ENCODE measurements at regions not wholly inside any gene's neighbourhood (a gene's known extent, or its start where the extent isn't known, plus 50 kb on each side); places are given as distances from the start of the nearest gene placed in this dataset.

DNA sequence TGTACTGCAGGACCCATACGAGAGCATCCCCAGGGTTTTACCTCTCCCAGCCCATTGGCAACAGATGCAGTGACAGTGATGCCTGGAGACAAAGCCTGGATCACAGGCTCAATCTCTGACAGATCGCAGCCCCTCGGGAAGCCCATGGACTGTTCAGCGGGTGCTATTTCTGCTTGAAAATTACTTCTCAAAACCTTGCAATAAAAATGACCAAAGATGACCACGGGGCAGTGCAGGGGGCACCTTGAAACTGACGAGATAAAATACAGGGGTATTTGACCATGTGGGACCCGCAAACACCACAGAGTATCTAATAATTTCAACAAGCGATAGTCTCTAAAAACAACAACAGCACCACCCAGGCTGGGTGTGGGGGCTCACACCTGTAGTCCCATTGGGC lies 118.3 kb downstream of the C16orf95 start:
- WGBS (ENCODE audit: insufficient coverage, insufficient read length), result no CpG with 5 or more reads among the region's 8 CpGs
- DNase-seq (ENCODE audit: low read depth, low spot score), result no peak
- Histone ChIP-seq H3K36me3 (ENCODE audit: control insufficient read depth, insufficient read depth, low read length) (no peaks in the 10 kb centered on the region), H3K27me3 (ENCODE audit: control insufficient read depth, insufficient read depth, low read length) (no peaks in the 10 kb centered on the region), H3K4me1 (ENCODE audit: control insufficient read depth, insufficient read depth, low read length) (no peaks in the 10 kb centered on the region), H3K4me3 (ENCODE audit: low read length) (no peak overlapping the region), H3K9me3 (ENCODE audit: control insufficient read depth, insufficient read depth, low read length) (no peaks in the 10 kb centered on the region), H3K27ac (ENCODE audit: low read length) (no peak overlapping the region)

DNA sequence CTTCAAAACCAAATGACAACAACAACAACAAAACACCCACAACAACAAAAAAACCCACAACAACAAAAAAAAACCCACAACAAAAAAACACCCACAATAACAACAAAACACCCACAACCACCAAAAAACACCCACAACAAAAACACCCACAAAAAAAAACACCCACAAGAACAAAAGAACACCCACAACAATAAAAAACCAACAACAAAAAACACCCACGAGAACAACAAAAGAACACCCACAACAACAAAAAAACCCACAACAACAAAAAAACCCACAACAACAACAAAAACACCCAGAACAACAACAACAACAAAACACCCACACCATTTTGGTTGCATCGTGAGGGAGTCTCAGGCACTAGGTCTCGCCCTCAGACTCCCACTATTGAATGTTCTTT lies 117.8 kb downstream of the C16orf95 start:
- H3K4me1 ChIP-seq (ENCODE audit: control insufficient read depth, insufficient read depth, low read length), result no peaks in the 10 kb centered on the region
- no peaks in the 10 kb centered on the region for H3K9me3 ChIP-seq (ENCODE audit: control insufficient read depth, insufficient read depth, low read length)
- no peak overlapping the region for H3K4me3 ChIP-seq (ENCODE audit: low read length)
- DNase-seq (ENCODE audit: low read depth, low spot score), result no peak
- 100% methylated on average over 1 of the region's 3 CpGs for WGBS (ENCODE audit: insufficient coverage, insufficient read length)
- H3K27me3 ChIP-seq (ENCODE audit: control insufficient read depth, insufficient read depth, low read length), result no peaks in the 10 kb centered on the region
- H3K27ac ChIP-seq (ENCODE audit: low read length), result no peak overlapping the region
- H3K36me3 ChIP-seq (ENCODE audit: control insufficient read depth, insufficient read depth, low read length), result no peaks in the 10 kb centered on the region

DNA sequence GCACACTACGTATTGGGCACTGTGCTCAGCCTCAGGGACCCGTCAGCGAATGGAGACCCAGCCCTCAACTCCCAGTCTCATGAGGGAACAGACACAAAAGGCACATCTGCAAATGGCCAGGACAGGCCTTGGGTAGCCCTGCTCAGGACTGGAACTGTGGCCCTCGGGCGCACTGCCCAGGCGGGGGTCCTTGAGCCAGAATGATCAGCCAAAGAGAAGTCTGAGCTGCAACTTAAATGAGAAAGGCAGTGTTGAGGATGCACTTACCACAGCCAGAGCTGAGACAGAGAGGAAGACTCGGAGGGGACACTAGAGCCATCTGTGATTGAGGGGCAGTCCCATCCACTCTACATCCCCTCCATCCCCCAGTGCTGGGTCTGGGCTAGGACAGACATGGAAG lies 117.3 kb downstream of the C16orf95 start:
- WGBS (ENCODE audit: insufficient coverage, insufficient read length), result no CpG with 5 or more reads among the region's 7 CpGs
- DNase-seq (ENCODE audit: low read depth, low spot score), result no peak
- Histone ChIP-seq H3K36me3 (ENCODE audit: control insufficient read depth, insufficient read depth, low read length) (no peaks in the 10 kb centered on the region), H3K9me3 (ENCODE audit: control insufficient read depth, insufficient read depth, low read length) (no peaks in the 10 kb centered on the region), H3K27ac (ENCODE audit: low read length) (no peak overlapping the region), H3K4me1 (ENCODE audit: control insufficient read depth, insufficient read depth, low read length) (no peaks in the 10 kb centered on the region), H3K4me3 (ENCODE audit: low read length) (no peak overlapping the region), H3K27me3 (ENCODE audit: control insufficient read depth, insufficient read depth, low read length) (no peaks in the 10 kb centered on the region)

DNA sequence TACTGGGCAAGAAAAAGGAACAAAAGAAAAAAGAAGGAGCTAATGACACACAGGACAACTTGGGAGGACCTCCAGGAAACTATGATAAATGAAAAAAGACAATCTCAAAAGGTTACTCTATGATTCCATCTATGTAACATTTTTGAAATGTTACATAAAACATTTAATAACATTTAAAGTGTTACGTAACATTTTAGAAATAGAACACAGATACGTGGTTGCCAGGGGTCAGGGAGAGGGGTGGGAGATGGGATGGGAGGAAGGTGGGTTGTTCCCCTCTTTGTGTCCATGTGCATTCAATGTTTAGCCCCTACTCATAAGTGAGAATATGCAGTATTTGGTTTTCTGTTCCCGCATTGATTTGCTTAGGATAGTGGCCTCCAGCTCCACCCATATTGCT lies 116.6 kb downstream of the C16orf95 start:
- no peak overlapping the region for H3K27ac ChIP-seq (ENCODE audit: low read length)

DNA sequence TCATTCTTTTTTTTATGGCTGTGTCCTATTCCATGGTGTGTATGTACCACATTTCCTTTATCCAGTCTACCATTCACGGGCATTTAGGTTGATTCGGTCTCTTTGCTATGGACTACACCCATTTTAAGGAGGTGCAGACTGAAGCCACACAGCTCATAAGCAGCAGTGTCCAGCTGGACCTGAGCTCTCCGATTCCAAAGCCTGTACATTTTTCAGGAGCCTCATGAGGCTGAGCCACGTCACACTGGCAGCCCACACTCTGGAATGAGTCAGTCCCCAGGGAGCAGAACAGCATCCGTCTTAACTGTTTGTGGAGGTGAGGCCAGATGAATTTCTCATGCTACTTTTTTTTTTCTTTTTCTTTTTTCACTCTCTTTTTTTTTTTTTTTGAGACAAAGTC lies 116.1 kb downstream of the C16orf95 start:
- WGBS (ENCODE audit: insufficient coverage, insufficient read length), result no CpG with 5 or more reads among the region's 5 CpGs
- H3K9me3 ChIP-seq (ENCODE audit: control insufficient read depth, insufficient read depth, low read length), result no peaks in the 10 kb centered on the region
- no peaks in the 10 kb centered on the region for H3K36me3 ChIP-seq (ENCODE audit: control insufficient read depth, insufficient read depth, low read length)
- H3K27ac ChIP-seq (ENCODE audit: low read length), result no peak overlapping the region
- H3K27me3 ChIP-seq (ENCODE audit: control insufficient read depth, insufficient read depth, low read length), result no peaks in the 10 kb centered on the region
- no peak overlapping the region for H3K4me3 ChIP-seq (ENCODE audit: low read length)
- no peaks in the 10 kb centered on the region for H3K4me1 ChIP-seq (ENCODE audit: control insufficient read depth, insufficient read depth, low read length)
- no peak for DNase-seq (ENCODE audit: low read depth, low spot score)

More for the DNA sequence above, 116.6 kb downstream of the C16orf95 start:
- DNase-seq (ENCODE audit: low read depth, low spot score), result no peak
- no peak overlapping the region for H3K4me3 ChIP-seq (ENCODE audit: low read length)
- H3K27me3 ChIP-seq (ENCODE audit: control insufficient read depth, insufficient read depth, low read length), result no peaks in the 10 kb centered on the region
- WGBS (ENCODE audit: insufficient coverage, insufficient read length), result no CpG with 5 or more reads among the region's 3 CpGs
- H3K36me3 ChIP-seq (ENCODE audit: control insufficient read depth, insufficient read depth, low read length), result no peaks in the 10 kb centered on the region
- no peaks in the 10 kb centered on the region for H3K9me3 ChIP-seq (ENCODE audit: control insufficient read depth, insufficient read depth, low read length)
- no peaks in the 10 kb centered on the region for H3K4me1 ChIP-seq (ENCODE audit: control insufficient read depth, insufficient read depth, low read length)

DNA sequence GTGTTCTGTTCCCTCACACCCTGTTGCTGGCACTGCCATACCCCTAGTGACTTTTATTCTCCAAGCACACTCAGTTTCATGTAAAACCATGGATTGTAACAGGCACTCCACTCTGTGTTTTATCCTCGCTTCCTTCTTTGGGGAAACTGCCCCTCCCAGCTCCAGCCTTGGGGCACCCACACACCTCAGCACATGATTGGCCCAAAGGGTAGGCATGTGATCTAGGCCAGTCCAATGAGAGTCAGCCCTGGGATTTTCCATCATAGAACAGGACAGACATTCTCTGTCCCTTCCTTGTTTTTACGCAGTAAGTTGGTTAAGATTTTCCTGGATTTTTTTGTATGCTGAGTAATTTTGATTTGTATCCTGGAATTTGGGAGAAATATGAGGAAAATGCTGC lies 115.4 kb downstream of the C16orf95 start:
- DNase-seq (ENCODE audit: low read depth, low spot score), result no peak
- WGBS (ENCODE audit: insufficient coverage, insufficient read length), result no CpG with 5 or more reads among the region's 2 CpGs
- H3K4me3 ChIP-seq (ENCODE audit: low read length), result no peak overlapping the region
- no peaks in the 10 kb centered on the region for H3K36me3 ChIP-seq (ENCODE audit: control insufficient read depth, insufficient read depth, low read length)
- no peaks in the 10 kb centered on the region for H3K4me1 ChIP-seq (ENCODE audit: control insufficient read depth, insufficient read depth, low read length)
- no peaks in the 10 kb centered on the region for H3K9me3 ChIP-seq (ENCODE audit: control insufficient read depth, insufficient read depth, low read length)
- H3K27ac ChIP-seq (ENCODE audit: low read length), result no peak overlapping the region
- H3K27me3 ChIP-seq (ENCODE audit: control insufficient read depth, insufficient read depth, low read length), result no peaks in the 10 kb centered on the region

DNA sequence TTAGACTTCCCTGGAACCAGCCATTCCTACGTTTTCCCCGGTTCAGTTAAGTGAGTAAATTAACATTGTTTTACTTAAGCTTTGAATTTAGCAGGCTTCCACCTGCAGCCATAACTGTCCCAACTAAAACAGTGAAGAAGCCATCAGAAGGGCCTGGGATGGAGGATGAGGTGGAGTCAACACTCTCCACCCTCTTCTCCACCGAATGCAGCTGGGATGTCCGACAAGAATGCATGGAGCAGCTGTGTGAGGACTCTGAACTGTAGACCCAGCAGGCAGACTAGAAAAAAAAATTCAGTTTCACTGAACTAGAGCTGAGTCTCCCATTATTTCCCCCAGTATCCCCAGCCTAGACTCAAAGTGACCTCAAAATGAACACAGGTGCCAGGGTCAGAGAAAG lies 114.8 kb downstream of the C16orf95 start:
- H3K4me1 ChIP-seq (ENCODE audit: control insufficient read depth, insufficient read depth, low read length), result no peaks in the 10 kb centered on the region
- no peaks in the 10 kb centered on the region for H3K27me3 ChIP-seq (ENCODE audit: control insufficient read depth, insufficient read depth, low read length)
- no peak overlapping the region for H3K27ac ChIP-seq (ENCODE audit: low read length)
- no peak for DNase-seq (ENCODE audit: low read depth, low spot score)
- H3K9me3 ChIP-seq (ENCODE audit: control insufficient read depth, insufficient read depth, low read length), result no peaks in the 10 kb centered on the region
- H3K36me3 ChIP-seq (ENCODE audit: control insufficient read depth, insufficient read depth, low read length), result no peaks in the 10 kb centered on the region
- WGBS (ENCODE audit: insufficient coverage, insufficient read length), result no CpG with 5 or more reads among the region's 4 CpGs
- H3K4me3 ChIP-seq (ENCODE audit: low read length), result no peak overlapping the region

DNA sequence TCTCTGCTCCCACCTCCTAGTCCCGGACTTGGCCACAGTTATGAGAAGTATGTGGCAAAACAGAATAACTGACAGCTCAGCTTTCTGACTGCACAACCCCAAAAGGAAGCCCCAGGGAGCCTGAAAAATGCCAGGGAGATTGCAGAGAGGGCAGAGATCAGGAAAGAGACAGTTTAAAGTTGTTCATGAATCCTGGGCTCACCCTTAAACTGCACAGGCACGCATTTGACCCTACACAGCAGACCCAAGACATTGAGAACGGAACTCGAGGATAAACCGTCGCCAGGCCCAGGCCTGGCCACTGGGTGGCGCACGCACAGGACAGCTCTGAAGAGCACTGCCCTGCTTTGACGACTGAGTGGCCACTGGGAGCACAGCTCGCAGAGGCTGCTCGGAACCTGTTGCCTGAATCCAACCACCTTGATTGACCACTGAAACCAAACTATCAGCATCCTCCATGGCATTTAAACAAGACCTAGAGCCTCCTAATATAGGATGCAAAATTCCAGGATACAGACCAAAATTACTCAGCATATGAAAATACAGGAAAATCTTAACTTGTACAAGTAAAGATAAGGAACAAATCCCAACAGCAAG lies 114.0 kb downstream of the C16orf95 start:
- peak; percentile 66 for DNase-seq (ENCODE audit: low read depth, low spot score)
- Histone ChIP-seq H3K4me3 (ENCODE audit: low read length) (no peak overlapping the region), H3K9me3 (ENCODE audit: control insufficient read depth, insufficient read depth, low read length) (no peaks in the 10 kb centered on the region), H3K36me3 (ENCODE audit: control insufficient read depth, insufficient read depth, low read length) (no peaks in the 10 kb centered on the region), H3K27me3 (ENCODE audit: control insufficient read depth, insufficient read depth, low read length) (no peaks in the 10 kb centered on the region), H3K27ac (ENCODE audit: low read length) (no peak overlapping the region), H3K4me1 (ENCODE audit: control insufficient read depth, insufficient read depth, low read length) (0 out of 2 replicates have a peak, but pooled peaks cover 2% of the 10 kb centered on the region)
- WGBS (ENCODE audit: insufficient coverage, insufficient read length), result no CpG with 5 or more reads among the region's 11 CpGs

DNA sequence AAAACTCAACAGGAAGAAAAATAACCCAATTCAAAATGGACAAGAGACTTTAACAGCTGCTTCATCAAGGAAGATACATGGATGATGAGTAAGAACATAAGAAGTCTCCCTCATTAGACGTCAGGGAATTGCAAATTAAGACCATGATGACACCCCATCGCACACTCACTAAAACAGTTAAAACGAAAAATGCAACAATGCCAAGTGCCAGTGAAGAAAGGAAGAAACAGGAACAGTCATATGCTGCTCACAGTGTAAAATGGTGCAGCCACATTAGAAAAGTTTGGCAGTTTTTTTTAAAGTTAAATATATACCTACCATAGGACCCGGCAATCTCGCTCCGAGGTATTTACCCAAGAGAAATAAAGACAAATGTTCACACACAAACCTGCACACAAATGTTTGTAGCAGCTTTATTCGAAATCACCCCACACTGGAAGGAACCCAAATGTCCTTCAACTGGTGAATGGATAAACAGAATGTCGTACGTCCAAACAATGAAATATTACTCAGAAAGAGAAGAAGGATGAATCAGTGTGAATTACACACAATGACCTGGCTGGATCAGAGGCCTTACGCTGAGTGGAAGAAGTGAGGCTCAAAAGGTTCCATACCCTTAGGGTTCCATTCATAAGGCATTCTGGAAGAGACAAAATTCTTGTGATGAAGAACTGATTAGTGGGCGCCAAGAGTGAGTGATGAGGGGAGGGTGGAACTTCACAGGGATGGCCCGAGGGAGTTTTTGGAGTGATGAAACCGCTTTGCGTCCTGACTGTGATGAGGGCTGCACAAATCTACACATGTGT lies 110.3 kb downstream of the C16orf95 start:
- H3K27ac ChIP-seq (ENCODE audit: low read length), result no peak overlapping the region
- 0 out of 2 replicates have a peak, but pooled peaks cover 2% of the 10 kb centered on the region for H3K4me1 ChIP-seq (ENCODE audit: control insufficient read depth, insufficient read depth, low read length)
- no peaks in the 10 kb centered on the region for H3K27me3 ChIP-seq (ENCODE audit: control insufficient read depth, insufficient read depth, low read length)
- no CpG with 5 or more reads among the region's 14 CpGs for WGBS (ENCODE audit: insufficient coverage, insufficient read length)
- no peak overlapping the region for H3K4me3 ChIP-seq (ENCODE audit: low read length)
- H3K36me3 ChIP-seq (ENCODE audit: control insufficient read depth, insufficient read depth, low read length), result no peaks in the 10 kb centered on the region
- H3K9me3 ChIP-seq (ENCODE audit: control insufficient read depth, insufficient read depth, low read length), result no peaks in the 10 kb centered on the region
- DNase-seq (ENCODE audit: low read depth, low spot score), result no peak

DNA sequence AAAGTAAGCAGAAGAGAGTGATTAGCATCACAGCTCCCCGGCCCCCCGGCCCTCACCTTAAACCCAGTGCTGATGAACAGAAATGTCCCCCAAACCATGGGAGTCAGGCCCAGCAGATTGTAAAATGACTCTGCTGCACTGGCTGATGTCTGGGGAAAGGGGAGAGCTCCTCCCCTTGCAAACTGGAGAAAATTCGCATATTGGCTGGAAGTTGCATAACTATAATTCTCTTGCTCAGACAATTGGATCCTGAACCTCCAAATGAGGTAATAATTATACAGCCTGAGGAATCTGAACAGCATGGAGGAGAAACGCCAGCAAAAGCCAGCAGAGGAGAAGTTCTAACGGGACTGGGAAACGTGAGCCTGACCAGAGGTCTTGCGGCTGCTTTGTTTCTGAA lies 109.7 kb downstream of the C16orf95 start:
- WGBS (ENCODE audit: insufficient coverage, insufficient read length), result no CpG with 5 or more reads among the region's 7 CpGs
- no peak overlapping the region for H3K27ac ChIP-seq (ENCODE audit: low read length)

More for the DNA sequence above, 109.7 kb downstream of the C16orf95 start:
- DNase-seq (ENCODE audit: low read depth, low spot score), result no peak
- no peak overlapping the region for H3K4me3 ChIP-seq (ENCODE audit: low read length)
- no peaks in the 10 kb centered on the region for H3K9me3 ChIP-seq (ENCODE audit: control insufficient read depth, insufficient read depth, low read length)
- H3K4me1 ChIP-seq (ENCODE audit: control insufficient read depth, insufficient read depth, low read length), result 0 out of 2 replicates have a peak, but pooled peaks cover 2% of the 10 kb centered on the region
- H3K27me3 ChIP-seq (ENCODE audit: control insufficient read depth, insufficient read depth, low read length), result no peaks in the 10 kb centered on the region
- no peaks in the 10 kb centered on the region for H3K36me3 ChIP-seq (ENCODE audit: control insufficient read depth, insufficient read depth, low read length)

Data from iPS DF 6.9 (cell line).